Stimulated activated CD8-positive, alpha-beta memory T cell treated with anti-CD3 and anti-CD28 coated beads, Interleukin-15, amount 100 ng/mL, for 4 hours (primary cell): ENCODE measurements at regions not wholly inside any gene's neighbourhood (a gene's known extent, or its start where the extent isn't known, plus 50 kb on each side); places are given as distances from the start of the nearest gene placed in this dataset.
"Not testable (repeated sequence)": the region's sequence is repeated elsewhere in the genome, so short reads cannot be mapped to it uniquely, and the experiment has no call there.

ENCODE experiments used
- DNase-seq, 2 donors: peaks; one replicate each; pipeline ENCODE4 v3.0.0-alpha.2; 2020; ENCODE audit warnings: low read depth in 2 of 2

DNA sequence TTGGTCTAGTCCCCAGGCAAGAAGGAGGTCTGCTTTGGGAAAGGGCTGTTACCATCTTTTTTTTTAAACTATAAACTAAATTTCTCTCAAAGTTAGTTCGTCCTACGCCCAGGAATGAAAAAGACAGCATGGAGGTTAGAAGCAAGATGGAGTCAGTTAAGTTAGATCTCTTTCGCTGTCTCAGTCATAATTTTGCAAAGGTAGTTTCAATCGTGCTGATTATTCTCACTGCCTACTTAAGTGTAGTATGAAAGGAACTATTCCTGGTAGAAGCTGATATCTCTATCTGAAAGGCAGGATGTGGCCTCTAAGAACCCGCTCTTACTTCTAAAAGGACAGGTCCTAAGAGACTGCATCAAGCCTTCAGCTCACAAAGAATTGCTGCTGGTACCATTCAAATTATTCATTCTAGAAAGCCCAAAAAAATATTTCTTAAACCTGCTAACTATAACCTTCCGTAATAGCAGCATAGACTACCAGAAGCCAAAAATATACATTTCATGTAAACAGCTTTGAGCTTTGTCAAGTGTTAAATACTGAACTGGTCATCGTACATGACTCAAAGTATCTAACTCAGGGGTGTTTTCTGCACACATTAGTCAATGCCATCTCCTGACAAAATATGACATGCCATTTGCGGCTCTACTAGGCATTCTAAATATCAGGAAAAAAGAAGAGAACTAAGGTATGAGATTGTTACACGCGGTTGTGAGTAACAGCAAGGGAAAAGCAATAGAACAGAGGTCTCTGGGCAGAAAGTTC lies 96.0 kb upstream of the CCDC80 start:
- no peak for DNase-seq

DNA sequence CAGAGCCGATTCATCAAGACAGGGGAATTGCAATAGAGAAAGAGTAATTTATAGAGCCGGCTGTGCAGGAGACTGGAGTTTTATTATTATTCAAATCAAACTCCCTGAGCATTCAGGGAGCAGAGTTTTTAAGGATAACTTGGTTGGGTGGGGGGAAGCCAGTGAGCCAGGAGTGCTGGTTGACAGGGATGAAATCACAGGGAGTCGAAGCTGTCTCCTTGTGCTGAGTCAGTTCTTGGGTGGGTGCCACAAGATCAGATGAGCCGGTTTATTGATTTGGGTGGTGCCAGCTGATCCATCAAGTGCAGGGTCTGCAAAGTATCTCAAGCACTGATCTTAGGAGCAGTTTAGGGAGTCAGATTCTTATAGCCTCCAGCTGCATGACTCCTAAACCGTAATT lies 95.4 kb upstream of the CCDC80 start:
- no peak for DNase-seq

DNA sequence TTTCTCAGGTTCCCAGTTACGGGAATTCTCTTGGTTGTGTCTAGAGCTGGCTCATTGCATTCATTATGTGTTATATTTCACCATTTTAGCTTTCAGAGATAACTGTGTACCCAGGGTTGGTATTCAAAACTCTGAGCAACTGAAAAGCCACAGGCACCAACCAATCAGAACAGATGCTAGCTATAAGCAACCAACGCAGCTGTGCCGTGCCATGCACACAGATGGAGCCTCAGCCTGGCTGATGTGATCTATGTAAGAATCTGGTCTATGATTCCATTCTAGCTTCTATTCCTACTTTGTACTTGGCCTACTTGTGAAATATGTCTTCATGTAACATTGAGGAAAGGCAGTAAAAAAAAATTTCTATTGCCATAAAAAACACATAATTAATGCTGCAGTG lies 95.0 kb upstream of the CCDC80 start:
- no peak for DNase-seq

DNA sequence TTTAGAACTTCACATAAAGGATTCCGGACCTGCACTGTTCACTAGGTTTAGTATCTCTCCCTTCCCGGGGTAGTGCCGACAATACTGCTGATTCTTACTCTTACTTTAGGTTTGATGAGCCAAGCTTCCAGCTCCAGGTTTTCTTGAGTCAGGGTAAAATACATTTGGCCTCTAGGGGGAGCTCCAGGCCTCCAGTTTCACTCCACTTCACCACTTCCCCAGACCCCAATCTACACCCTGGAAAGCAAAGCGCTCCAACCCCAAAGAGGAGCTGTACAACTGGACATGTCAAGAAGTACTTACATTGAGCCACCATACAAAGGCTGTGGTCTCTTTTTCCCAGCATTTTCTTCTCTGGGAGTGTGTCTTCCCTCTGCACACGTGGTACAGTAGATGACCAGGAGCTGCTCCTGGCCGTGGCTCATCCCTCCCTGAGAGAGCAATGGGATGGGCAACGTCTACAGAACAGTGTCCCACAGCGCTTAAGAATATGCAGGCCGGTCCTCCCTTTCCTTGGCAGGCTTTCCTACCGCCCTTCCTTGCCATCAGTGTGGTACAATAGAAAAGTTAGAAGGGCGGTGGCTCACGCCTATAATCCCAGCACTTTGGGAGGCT lies 93.9 kb upstream of the CCDC80 start:
- DNase-seq = peak in 1 of 2 donors; percentile 39

DNA sequence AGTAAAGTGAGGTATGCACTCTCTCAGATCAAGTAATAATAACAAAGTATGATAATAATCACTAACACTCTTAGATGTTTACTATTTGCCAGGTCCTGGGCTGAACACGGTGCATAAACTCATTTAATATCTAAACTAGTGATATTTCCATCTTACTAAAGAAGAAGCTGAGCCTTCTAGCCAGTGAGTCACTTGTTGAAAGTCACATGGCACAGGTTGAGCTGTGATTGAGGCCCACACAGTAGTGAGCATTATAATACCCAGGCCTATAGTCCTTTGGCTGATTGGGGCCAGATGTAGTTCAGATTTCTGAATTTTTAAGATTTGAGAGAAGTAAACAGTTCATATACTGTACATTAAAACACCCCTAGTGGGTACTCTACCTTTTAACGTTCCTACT lies 93.2 kb upstream of the CCDC80 start:
- no peak for DNase-seq

DNA sequence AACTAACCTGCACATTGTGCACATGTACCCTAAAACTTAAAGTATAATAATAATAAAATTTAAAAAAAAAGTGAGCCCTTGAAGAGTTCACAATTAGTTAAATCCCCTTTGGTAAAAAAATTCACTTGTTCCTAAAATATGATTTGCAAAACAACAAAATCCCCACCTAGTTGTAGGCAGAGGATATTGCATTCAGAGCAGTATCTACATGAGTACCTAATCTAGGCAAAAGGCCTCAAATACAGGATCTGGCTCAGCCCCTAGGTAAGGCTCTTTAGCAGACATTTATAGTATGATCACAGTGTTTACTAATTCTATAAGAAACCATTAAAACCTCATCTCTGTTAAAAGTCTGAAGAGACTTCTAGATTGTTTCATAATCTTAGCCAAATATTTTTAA lies 89.3 kb upstream of the CCDC80 start:
- DNase-seq = no peak

DNA sequence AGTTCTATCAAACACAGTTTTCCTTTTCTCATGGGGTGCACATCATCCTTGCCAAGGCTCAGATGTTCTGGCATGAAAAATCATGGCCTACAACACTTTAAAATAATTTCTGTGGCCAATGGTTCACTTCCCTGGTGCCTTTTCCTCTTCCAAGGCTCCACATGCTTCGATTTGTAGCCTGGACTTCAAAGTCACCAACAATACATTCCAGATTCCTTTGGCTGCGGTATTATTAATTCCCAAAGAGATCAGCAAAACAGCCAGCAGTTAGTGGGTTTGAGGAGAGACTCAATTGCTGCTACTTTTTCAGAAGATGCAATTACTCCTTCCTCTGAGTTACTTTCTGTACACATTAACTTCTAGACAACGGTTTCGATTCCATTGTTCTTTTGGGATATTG lies 80.3 kb upstream of the CCDC80 start:
- DNase-seq = no peak

DNA sequence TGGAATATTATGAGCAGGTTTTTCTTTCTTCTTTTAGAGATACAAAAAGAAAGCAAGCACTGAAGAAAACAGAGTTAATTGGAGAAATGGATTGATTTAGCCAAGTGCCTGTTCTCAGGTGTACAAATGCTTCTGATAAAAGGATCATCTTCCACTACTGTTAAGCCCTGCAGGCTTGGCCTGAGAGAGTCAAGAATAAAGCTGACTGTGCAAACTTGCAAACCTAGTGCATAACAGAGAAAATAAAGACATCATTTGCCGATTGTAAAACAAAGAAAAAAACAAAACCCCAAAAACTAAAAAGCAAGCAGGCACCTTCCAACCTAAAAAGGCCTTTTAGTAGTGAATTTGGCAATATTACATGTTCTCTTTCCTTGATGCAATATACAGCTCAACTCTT lies 78.0 kb upstream of the CCDC80 start:
- no peak for DNase-seq

DNA sequence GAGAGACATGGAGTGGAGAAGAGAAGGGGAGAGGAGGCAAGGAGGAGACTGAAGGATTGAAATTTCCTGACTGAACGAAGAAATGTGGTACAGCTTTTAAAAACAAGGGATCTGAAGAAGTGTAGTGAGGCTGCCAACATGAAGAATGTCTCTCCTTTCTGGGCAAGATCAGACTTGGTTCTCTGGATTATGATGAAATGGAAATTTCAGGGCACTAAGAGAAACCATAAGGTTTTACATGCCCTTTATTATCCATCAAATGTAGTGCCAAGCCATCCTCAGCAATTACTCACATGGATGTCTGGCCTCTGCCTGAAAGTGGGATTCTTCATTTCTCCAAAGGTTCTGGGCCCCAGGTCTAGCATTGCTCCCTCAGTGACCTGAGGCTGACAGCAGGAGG lies 77.6 kb upstream of the CCDC80 start:
- no peak for DNase-seq

DNA sequence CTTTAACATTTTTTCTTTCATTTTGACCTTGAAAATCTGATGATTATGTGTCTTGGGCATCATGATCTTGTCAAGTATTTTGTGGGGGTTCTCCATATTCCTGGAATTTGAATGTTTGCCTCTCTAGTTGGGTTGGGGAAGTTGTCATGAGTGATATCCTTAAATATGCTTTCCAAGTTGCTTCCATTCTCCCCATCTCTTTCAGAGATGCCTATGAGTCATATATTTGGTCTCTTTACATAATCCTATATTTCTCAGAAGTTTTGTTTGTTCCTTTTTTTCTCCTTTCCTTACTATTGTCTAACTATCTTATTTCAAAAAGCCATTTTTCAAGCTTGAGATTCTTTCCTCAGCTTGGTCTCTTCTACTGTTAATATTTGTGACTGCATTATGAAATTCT lies 69.0 kb upstream of the CCDC80 start:
- DNase-seq = no peak

DNA sequence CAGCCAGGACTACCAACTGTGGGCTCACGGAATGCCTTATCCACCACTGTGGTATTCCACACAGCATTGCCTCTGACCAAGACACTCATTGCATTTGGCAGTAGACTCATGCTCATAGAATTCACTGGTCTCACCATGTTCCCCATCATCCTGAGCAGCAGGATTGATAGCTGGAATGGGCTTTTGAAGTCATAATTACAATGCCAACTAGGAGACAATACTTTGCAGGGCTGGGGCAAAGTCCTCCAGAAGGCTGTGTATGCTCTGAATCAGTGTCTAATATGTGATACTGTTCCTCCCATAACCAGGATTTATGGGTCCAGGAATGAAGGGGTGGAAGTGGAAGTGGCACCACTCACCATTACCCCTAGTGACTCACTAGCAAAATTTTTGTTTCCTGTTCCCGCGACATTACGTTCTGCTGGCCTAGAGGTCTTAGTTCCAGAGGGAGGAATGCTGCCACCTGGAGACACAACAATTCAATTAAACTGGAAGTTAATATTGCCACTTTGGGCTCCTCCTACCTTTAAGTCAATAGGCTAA lies 58.6 kb upstream of the CCDC80 start:
- no peak for DNase-seq

DNA sequence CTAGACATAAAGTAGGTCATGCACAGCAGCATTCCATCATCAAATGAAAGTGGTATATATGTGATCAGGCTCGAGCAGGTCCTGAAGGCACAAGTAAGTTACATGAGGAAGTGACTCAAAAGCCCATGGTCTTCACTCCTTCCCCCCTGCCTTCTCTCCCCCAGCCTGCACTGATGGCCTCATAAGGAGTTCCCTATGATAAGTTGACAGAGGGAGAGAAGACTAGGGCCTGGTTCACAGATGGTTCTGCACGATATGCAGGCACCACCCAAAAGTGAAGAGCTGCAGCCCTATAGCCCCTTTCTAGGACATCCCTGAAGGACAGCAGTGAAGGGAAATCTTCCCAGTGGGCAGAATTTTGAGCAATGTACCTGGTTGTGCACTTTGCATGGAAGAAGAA lies 57.5 kb upstream of the CCDC80 start:
- not testable (repeated sequence) for DNase-seq

DNA sequence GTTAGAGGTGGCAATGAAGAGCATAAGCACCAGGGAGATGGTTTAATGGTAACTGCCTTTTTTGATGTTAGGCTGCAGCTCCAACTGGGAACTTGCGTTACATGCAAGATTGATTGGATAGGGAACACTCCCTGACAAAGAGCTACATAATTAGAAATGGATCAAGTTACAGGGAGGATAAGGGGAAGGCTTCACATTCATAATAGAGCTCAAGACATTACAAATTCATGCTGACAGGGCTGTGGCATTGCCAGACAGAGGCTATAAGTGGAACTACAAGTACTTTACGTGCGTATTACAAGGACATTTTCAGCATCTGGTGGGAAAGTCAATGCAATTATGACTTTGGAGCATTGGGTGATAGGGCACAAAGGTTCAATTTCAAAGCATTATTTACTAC lies 55.3 kb upstream of the CCDC80 start:
- DNase-seq = not testable (repeated sequence)

DNA sequence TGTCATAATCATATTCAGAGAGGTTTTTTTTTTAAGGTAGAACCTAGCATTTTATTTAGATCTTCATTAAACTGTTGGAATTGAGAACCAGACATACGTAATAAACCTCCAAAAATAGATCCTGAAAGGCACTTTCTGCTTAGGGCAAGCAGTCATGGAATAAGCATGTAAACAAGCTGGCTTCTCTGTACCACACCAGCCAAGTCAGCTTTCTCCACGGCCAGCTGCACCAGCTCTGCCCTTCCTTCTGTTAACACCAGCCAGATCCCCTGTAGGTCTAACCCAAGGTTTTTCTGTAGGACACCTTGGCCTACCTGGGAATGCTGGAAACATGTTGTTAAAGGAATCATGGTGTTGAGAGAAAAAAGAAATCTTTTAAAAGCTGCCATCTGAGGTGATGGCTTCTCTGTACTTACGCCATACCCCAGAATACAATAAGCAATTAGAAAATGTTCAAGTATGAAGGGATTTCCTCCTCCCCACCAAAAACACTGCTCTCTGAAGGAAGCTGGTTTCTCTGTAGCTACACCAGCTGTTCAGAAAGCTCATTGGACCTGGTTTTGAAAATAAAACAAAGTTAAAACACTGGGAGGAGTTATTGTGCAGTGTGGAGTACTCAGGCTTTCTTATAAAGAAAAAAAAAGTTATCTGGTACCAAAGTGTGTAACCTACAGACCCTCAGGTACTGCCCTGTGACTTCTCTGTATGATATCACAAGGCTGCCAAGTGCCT lies 54.6 kb upstream of the CCDC80 start:
- not testable (repeated sequence) for DNase-seq

DNA sequence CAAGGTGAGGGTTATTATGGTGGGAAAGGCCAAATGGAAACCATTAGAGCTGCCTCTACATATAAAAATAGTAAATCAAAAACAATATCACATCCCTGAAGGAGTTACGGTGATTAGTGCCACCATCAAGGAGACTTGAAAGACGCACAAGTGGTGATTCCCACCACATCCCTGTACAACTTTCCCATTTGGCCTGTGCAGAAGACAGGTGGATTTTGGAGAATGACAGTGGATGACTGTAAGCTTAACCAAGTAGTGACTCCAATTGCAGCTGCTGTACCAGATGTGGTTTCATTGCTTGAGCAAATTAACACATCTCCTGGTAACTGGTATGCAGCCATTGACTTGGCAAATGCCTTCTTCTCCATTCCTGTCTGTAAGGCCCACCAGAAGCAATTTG lies 54.0 kb upstream of the CCDC80 start:
- DNase-seq = not testable (repeated sequence)

DNA sequence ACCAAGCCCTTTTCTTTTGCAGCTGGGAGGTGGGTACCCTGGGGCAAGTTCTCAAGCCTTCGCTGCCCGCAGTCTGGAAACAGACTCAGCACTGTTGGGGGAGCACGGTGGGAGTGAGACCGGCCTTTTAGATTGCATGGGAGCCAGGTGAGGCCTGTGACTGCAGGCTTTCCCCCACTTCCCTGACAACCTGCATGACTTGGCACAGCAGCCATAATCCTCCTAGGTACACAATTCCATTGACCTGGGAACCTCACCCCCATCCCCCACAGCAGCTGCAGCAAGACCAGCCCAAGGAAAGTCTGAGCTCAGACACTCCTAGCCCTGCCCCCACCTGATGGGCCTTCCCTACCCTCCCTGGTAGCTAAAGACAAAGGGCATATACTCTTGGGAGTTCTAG lies 52.2 kb upstream of the CCDC80 start:
- no peak for DNase-seq
